ENCODE measurements at regions not wholly inside any gene's neighbourhood (a gene's known extent, or its start where the extent isn't known, plus 50 kb on each side); places are given as distances from the start of the nearest gene placed in this dataset.

- no peaks in the 10 kb centered on the region for H3K4me1 ChIP-seq (ENCODE audit: control insufficient read depth in 1 of 2, insufficient read depth in 2 of 2, low read length in 2 of 2)
- H3K4me2 ChIP-seq (ENCODE audit: low read length), result no peak overlapping the region
- H3K36me3 ChIP-seq (ENCODE audit: control insufficient read depth in 1 of 2, insufficient read depth in 2 of 2, low read length in 2 of 2), result no peaks in the 10 kb centered on the region
- H4K8ac ChIP-seq (ENCODE audit: low read depth, low read length), result no peak overlapping the region
- no peak overlapping the region for H2BK120ac ChIP-seq (ENCODE audit: insufficient read depth, low read length, poor library complexity)
- H2BK12ac ChIP-seq (ENCODE audit: low read length), result no peak overlapping the region
- H3K79me2 ChIP-seq (ENCODE audit: control insufficient read depth, insufficient read depth, low read length, poor library complexity), result no peaks in the 10 kb centered on the region
- no peak overlapping the region for H3K23ac ChIP-seq (ENCODE audit: low read length)
- no peak overlapping the region for H4K91ac ChIP-seq (ENCODE audit: low read depth, low read length)
- H3K14ac ChIP-seq (ENCODE audit: low read length), result no peak overlapping the region
- H3K4me3 ChIP-seq (ENCODE audit: low read depth, low read length), result no peak overlapping the region
- WGBS (ENCODE audit: extremely low coverage, insufficient coverage, insufficient read length), result no CpG with 5 or more reads among the region's 4 CpGs
- no peak overlapping the region for H3K9ac ChIP-seq (ENCODE audit: low read length)
- no peak overlapping the region for H3K4ac ChIP-seq (ENCODE audit: low read depth, low read length)
- no peak overlapping the region for H2BK5ac ChIP-seq (ENCODE audit: low read depth, low read length, poor library complexity)
- no peak for DNase-seq
- no peaks in the 10 kb centered on the region for H3K79me1 ChIP-seq (ENCODE audit: low read length)
- no peak overlapping the region for H2AFZ ChIP-seq (ENCODE audit: insufficient read depth, low read length, poor library complexity)
- H3K27ac ChIP-seq (ENCODE audit: low read depth, low read length), result no peak overlapping the region
- H2AK5ac ChIP-seq (ENCODE audit: low read length), result no peak overlapping the region
- H3K9me3 ChIP-seq (ENCODE audit: insufficient read depth, low read depth, low read length), result no peaks in the 10 kb centered on the region
- no peak overlapping the region for H4K12ac ChIP-seq (ENCODE audit: low read depth, low read length)
- no peaks in the 10 kb centered on the region for H3K27me3 ChIP-seq (ENCODE audit: insufficient read depth, low read length)
- H3K18ac ChIP-seq (ENCODE audit: low read length), result no peak overlapping the region
Observed at GRCh38 chr1:219806020-219806419, 122.3 kb downstream of the SLC30A10 start.

- Histone ChIP-seq H3K79me1 (ENCODE audit: low read length) (no peaks in the 10 kb centered on the region), H3K36me3 (ENCODE audit: control insufficient read depth in 1 of 2, insufficient read depth in 2 of 2, low read length in 2 of 2) (no peaks in the 10 kb centered on the region), H2BK5ac (ENCODE audit: low read depth, low read length, poor library complexity) (no peak overlapping the region), H3K4me3 (ENCODE audit: low read depth, low read length) (no peak overlapping the region), H4K12ac (ENCODE audit: low read depth, low read length) (no peak overlapping the region), H3K23ac (ENCODE audit: low read length) (no peak overlapping the region), H3K4me1 (ENCODE audit: control insufficient read depth in 1 of 2, insufficient read depth in 2 of 2, low read length in 2 of 2) (no peaks in the 10 kb centered on the region), H2BK12ac (ENCODE audit: low read length) (no peak overlapping the region), H3K4me2 (ENCODE audit: low read length) (no peak overlapping the region), H4K91ac (ENCODE audit: low read depth, low read length) (no peak overlapping the region), H2AFZ (ENCODE audit: insufficient read depth, low read length, poor library complexity) (no peak overlapping the region), H2BK120ac (ENCODE audit: insufficient read depth, low read length, poor library complexity) (no peak overlapping the region), H3K9me3 (ENCODE audit: insufficient read depth, low read depth, low read length) (no peaks in the 10 kb centered on the region), H3K18ac (ENCODE audit: low read length) (no peak overlapping the region), H3K27ac (ENCODE audit: low read depth, low read length) (no peak overlapping the region), H3K27me3 (ENCODE audit: insufficient read depth, low read length) (no peaks in the 10 kb centered on the region), H3K79me2 (ENCODE audit: control insufficient read depth, insufficient read depth, low read length, poor library complexity) (no peaks in the 10 kb centered on the region), H4K8ac (ENCODE audit: low read depth, low read length) (no peak overlapping the region), H3K14ac (ENCODE audit: low read length) (no peak overlapping the region), H3K9ac (ENCODE audit: low read length) (no peak overlapping the region), H2AK5ac (ENCODE audit: low read length) (no peak overlapping the region), H3K4ac (ENCODE audit: low read depth, low read length) (no peak overlapping the region)
- no peak for DNase-seq
- WGBS (ENCODE audit: extremely low coverage, insufficient coverage, insufficient read length), result 100% methylated on average over 1 of the region's 6 CpGs
Observed at GRCh38 chr1:219805191-219805590, 123.2 kb downstream of the SLC30A10 start.

- Histone ChIP-seq H2AK5ac (ENCODE audit: low read length) (no peak overlapping the region), H3K4me3 (ENCODE audit: low read depth, low read length) (no peak overlapping the region), H3K79me1 (ENCODE audit: low read length) (no peaks in the 10 kb centered on the region), H3K9me3 (ENCODE audit: insufficient read depth, low read depth, low read length) (no peaks in the 10 kb centered on the region), H4K12ac (ENCODE audit: low read depth, low read length) (no peak overlapping the region), H3K4ac (ENCODE audit: low read depth, low read length) (no peak overlapping the region), H3K4me1 (ENCODE audit: control insufficient read depth in 1 of 2, insufficient read depth in 2 of 2, low read length in 2 of 2) (no peaks in the 10 kb centered on the region), H4K91ac (ENCODE audit: low read depth, low read length) (no peak overlapping the region), H3K79me2 (ENCODE audit: control insufficient read depth, insufficient read depth, low read length, poor library complexity) (no peaks in the 10 kb centered on the region), H3K36me3 (ENCODE audit: control insufficient read depth in 1 of 2, insufficient read depth in 2 of 2, low read length in 2 of 2) (no peaks in the 10 kb centered on the region), H4K8ac (ENCODE audit: low read depth, low read length) (no peak overlapping the region), H2BK5ac (ENCODE audit: low read depth, low read length, poor library complexity) (no peak overlapping the region), H2BK12ac (ENCODE audit: low read length) (no peak overlapping the region), H3K9ac (ENCODE audit: low read length) (no peak overlapping the region), H3K4me2 (ENCODE audit: low read length) (no peak overlapping the region), H3K23ac (ENCODE audit: low read length) (no peak overlapping the region), H2AFZ (ENCODE audit: insufficient read depth, low read length, poor library complexity) (no peak overlapping the region), H3K14ac (ENCODE audit: low read length) (no peak overlapping the region), H3K27ac (ENCODE audit: low read depth, low read length) (no peak overlapping the region), H2BK120ac (ENCODE audit: insufficient read depth, low read length, poor library complexity) (no peak overlapping the region), H3K27me3 (ENCODE audit: insufficient read depth, low read length) (no peaks in the 10 kb centered on the region), H3K18ac (ENCODE audit: low read length) (no peak overlapping the region)
- no CpG with 5 or more reads among the region's 5 CpGs for WGBS (ENCODE audit: extremely low coverage, insufficient coverage, insufficient read length)
- DNase-seq, result no peak
Observed at GRCh38 chr1:219801156-219801820, 127.1 kb downstream of the SLC30A10 start.

GRCh38 chr1:219798283-219799030 lies 129.9 kb downstream of the SLC30A10 start:
- Histone ChIP-seq H3K79me2 (ENCODE audit: control insufficient read depth, insufficient read depth, low read length, poor library complexity) (no peaks in the 10 kb centered on the region), H3K27me3 (ENCODE audit: insufficient read depth, low read length) (no peaks in the 10 kb centered on the region), H3K27ac (ENCODE audit: low read depth, low read length) (no peak overlapping the region), H3K23ac (ENCODE audit: low read length) (no peak overlapping the region), H4K8ac (ENCODE audit: low read depth, low read length) (no peak overlapping the region), H3K14ac (ENCODE audit: low read length) (no peak overlapping the region), H3K4me3 (ENCODE audit: low read depth, low read length) (no peak overlapping the region), H2AFZ (ENCODE audit: insufficient read depth, low read length, poor library complexity) (no peak overlapping the region), H3K4me1 (ENCODE audit: control insufficient read depth in 1 of 2, insufficient read depth in 2 of 2, low read length in 2 of 2) (no peaks in the 10 kb centered on the region), H3K4ac (ENCODE audit: low read depth, low read length) (no peak overlapping the region), H2BK12ac (ENCODE audit: low read length) (no peak overlapping the region), H3K18ac (ENCODE audit: low read length) (no peak overlapping the region), H2AK5ac (ENCODE audit: low read length) (no peak overlapping the region), H3K36me3 (ENCODE audit: control insufficient read depth in 1 of 2, insufficient read depth in 2 of 2, low read length in 2 of 2) (no peaks in the 10 kb centered on the region), H2BK120ac (ENCODE audit: insufficient read depth, low read length, poor library complexity) (no peak overlapping the region), H3K9ac (ENCODE audit: low read length) (no peak overlapping the region), H3K4me2 (ENCODE audit: low read length) (no peak overlapping the region), H4K12ac (ENCODE audit: low read depth, low read length) (no peak overlapping the region), H3K9me3 (ENCODE audit: insufficient read depth, low read depth, low read length) (no peaks in the 10 kb centered on the region), H2BK5ac (ENCODE audit: low read depth, low read length, poor library complexity) (no peak overlapping the region), H4K91ac (ENCODE audit: low read depth, low read length) (no peak overlapping the region), H3K79me1 (ENCODE audit: low read length) (no peaks in the 10 kb centered on the region)
- DNase-seq, result peak in 1 of 2 donors; percentile 16
- no CpG with 5 or more reads among the region's 3 CpGs for WGBS (ENCODE audit: extremely low coverage, insufficient coverage, insufficient read length)
